ENCODE measurements at regions not wholly inside any gene's neighbourhood (a gene's known extent, or its start where the extent isn't known, plus 50 kb on each side); places are given as distances from the start of the nearest gene placed in this dataset.

- TF ChIP-seq POLR2A (IDR thresholded peaks at IDR 0.05; ENCODE audit: low read length) = no peak
- TF ChIP-seq GATA1 (IDR thresholded peaks at IDR 0.05; ENCODE audit: low read depth, low read length) = no peak
These were observed 97.6 kb upstream of the STMND1 start for GRCh38 chr6:17004269-17004668.

Measured in erythroblast (primary cell).